SJCRH30 (cell line): ENCODE measurements at regions not wholly inside any gene's neighbourhood (a gene's known extent, or its start where the extent isn't known, plus 50 kb on each side); places are given as distances from the start of the nearest gene placed in this dataset.

Experiments
- DNase-seq, 2 experiments: peaks; one replicate each; pipeline ENCODE4 v3.0.0-alpha.2; 2015 to 2020
- H3K27ac ChIP-seq: fragments of 250-450 bp; sonication (Bioruptor Pico); 2 replicates; pipeline ENCODE4 v1.5.1; 2020; ENCODE audit warnings: mild to moderate bottlenecking, moderate library complexity
- H3K27me3 ChIP-seq: fragments of 250-450 bp; sonication (Bioruptor Pico); 2 replicates; pipeline ENCODE4 v1.5.1; 2020; ENCODE audit warnings: mild to moderate bottlenecking, moderate library complexity
- H3K36me3 ChIP-seq: fragments of 250-450 bp; sonication (Bioruptor Pico); 2 replicates; pipeline ENCODE4 v1.5.1; 2020; ENCODE audit warnings: mild to moderate bottlenecking, moderate library complexity
- H3K4me1 ChIP-seq: fragments of 250-450 bp; sonication (Bioruptor Pico); 2 replicates; pipeline ENCODE4 v1.5.1; 2020; ENCODE audit warnings: mild to moderate bottlenecking, moderate library complexity
- H3K4me3 ChIP-seq: fragments of 250-450 bp; sonication (Bioruptor Pico); 2 replicates; pipeline ENCODE4 v1.5.1; 2020; ENCODE audit warnings: mild to moderate bottlenecking, moderate library complexity
- H3K9me3 ChIP-seq: fragments of 250-450 bp; sonication (Bioruptor Pico); replicated peaks from 2 replicates; pipeline ENCODE4 v1.5.1; 2020; ENCODE audit warnings: mild to moderate bottlenecking, moderate library complexity

- DNase-seq: peak in 1 of 2 experiments; percentile 17
- Histone ChIP-seq H3K36me3 (no peaks in the 10 kb centered on the region), H3K9me3 (no peaks in the 10 kb centered on the region), H3K27me3 (no peaks in the 10 kb centered on the region), H3K4me3 (no peak overlapping the region), H3K4me1 (peaks cover 4% of the 10 kb centered on the region; the same call in 1 of the 2 replicates), H3K27ac (no peak overlapping the region)
Measured at GRCh38 chr1:114216431-114217173, 62.9 kb upstream of the SYT6 start.

GRCh38 chr1:114215436-114215835 lies 61.8 kb upstream of the SYT6 start:
- Histone ChIP-seq H3K27me3 (no peaks in the 10 kb centered on the region), H3K36me3 (no peaks in the 10 kb centered on the region), H3K4me3 (no peak overlapping the region)

DNA sequence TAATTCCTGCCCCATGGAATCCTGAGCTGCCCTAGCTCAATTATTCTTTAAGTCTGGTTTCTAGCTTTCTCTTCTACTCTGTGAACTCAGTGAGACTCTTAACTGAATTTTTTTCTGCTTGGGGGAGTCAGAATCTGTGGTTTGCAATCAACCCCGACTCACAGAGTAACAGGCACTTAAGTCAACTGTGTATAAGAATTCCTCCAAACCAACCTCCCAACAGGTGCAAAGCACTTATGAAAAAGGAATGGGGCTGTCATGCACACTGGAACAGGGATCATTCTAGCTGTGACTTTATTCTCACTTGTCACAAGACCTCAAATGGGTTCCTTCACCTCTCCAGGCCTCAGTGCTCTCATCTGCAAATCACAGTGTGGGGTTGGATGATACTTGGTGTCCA lies 60.3 kb upstream of the SYT6 start:
- Histone ChIP-seq H3K27ac (no peak overlapping the region), H3K9me3 (no peaks in the 10 kb centered on the region), H3K4me3 (no peak overlapping the region), H3K27me3 (no peaks in the 10 kb centered on the region), H3K4me1 (peaks cover 4% of the 10 kb centered on the region; the same call in 1 of the 2 replicates), H3K36me3 (no peaks in the 10 kb centered on the region)
- peak; percentile 10 to 57 for DNase-seq

More at GRCh38 chr1:114215436-114215835, 61.8 kb upstream of the SYT6 start:
- Histone ChIP-seq H3K9me3 (no peaks in the 10 kb centered on the region), H3K27ac (no peak overlapping the region), H3K4me1 (peaks cover 4% of the 10 kb centered on the region; the same call in 1 of the 2 replicates)
- DNase-seq: no peak

- Histone ChIP-seq H3K4me3 (no peak overlapping the region), H3K36me3 (no peaks in the 10 kb centered on the region), H3K9me3 (no peaks in the 10 kb centered on the region), H3K4me1 (peaks cover 4% of the 10 kb centered on the region; the same call in 1 of the 2 replicates), H3K27ac (no peak overlapping the region), H3K27me3 (no peaks in the 10 kb centered on the region)
- DNase-seq: no peak
Measured at GRCh38 chr1:114209971-114210370, 56.3 kb upstream of the SYT6 start.

DNA sequence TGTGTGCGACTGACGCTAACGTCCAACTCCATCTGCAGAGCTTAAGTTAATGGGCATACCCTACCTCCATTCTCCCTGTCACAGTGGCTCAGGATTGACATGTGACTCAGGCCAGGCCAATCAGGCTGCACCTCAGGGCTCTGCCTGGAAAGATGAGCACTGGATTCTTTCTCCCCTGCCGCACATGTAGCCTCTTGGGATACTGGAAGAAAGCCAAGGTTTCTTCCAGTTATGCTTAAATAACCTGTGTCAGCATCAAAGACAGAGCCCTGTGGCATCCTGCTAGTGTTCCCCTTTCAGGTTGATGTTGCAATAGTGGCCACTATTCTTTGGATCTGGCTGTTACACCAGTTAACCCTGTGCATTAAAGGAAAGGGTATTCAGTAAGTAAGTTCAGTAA lies 55.0 kb upstream of the SYT6 start:
- H3K9me3 ChIP-seq: no peaks in the 10 kb centered on the region
- no peaks in the 10 kb centered on the region for H3K27me3 ChIP-seq
- peak; percentile 18 to 51 for DNase-seq
- peaks cover 2% of the 10 kb centered on the region; the same call in 1 of the 2 replicates for H3K4me1 ChIP-seq
- H3K4me3 ChIP-seq: no peak overlapping the region
- no peaks in the 10 kb centered on the region for H3K36me3 ChIP-seq
- H3K27ac ChIP-seq: no peak overlapping the region

DNA sequence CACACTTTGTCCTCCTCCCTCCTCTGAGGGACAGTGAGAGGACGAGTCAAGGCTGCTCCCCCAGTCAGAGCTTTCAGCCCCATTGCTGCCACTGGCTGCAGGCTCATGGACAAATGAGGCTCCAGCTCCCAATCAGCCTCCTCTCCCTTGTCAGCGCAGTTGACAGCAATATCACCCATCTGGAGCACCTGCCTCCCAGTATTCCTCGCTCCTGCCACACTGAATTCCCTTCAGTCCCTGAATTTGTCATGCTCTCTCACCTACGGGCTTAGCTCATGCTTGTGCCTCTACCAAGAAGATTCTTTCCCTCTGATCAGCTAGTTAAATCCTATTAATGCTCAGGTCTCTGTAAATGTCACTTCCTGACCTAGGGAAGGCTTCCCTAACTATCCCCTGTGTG lies 54.4 kb upstream of the SYT6 start:
- Histone ChIP-seq H3K4me3 (no peak overlapping the region), H3K9me3 (no peaks in the 10 kb centered on the region), H3K36me3 (no peaks in the 10 kb centered on the region), H3K27me3 (no peaks in the 10 kb centered on the region), H3K4me1 (no peaks in the 10 kb centered on the region), H3K27ac (no peak overlapping the region)
- DNase-seq: no peak

DNA sequence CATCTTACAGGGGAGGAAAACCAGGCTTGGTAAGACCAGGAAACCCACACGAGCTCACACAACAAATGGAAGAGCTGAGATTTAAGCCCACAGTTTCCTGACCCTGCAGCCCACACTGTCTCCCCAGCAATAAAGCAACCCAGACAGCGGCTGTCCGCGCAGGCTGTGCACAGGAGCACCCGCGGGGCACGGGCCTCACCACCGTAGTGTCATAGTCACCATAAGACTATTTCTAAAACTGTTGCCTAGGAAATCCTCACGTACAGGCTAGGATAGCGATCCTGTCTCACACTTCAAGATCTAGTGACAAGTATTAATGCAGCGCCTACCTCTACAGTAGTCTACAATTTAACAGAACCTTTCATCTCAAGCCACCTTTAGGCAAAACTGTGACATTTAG lies 54.0 kb upstream of the SYT6 start:
- no peaks in the 10 kb centered on the region for H3K27me3 ChIP-seq
- no peak for DNase-seq
- H3K27ac ChIP-seq: no peak overlapping the region
- no peaks in the 10 kb centered on the region for H3K4me1 ChIP-seq
- no peaks in the 10 kb centered on the region for H3K36me3 ChIP-seq
- H3K9me3 ChIP-seq: no peaks in the 10 kb centered on the region
- no peak overlapping the region for H3K4me3 ChIP-seq

GRCh38 chr1:114206392-114206791 lies 52.7 kb upstream of the SYT6 start:
- Histone ChIP-seq H3K27me3 (no peaks in the 10 kb centered on the region), H3K4me1 (no peaks in the 10 kb centered on the region), H3K4me3 (no peak overlapping the region), H3K9me3 (no peaks in the 10 kb centered on the region), H3K36me3 (no peaks in the 10 kb centered on the region), H3K27ac (no peak overlapping the region)
- DNase-seq: no peak

- no peak for DNase-seq
- Histone ChIP-seq H3K4me3 (no peak overlapping the region), H3K36me3 (no peaks in the 10 kb centered on the region), H3K9me3 (0 out of 2 replicates have a peak, but pooled peaks cover 3% of the 10 kb centered on the region), H3K27ac (no peak overlapping the region), H3K4me1 (no peaks in the 10 kb centered on the region), H3K27me3 (no peaks in the 10 kb centered on the region)
Measured at GRCh38 chr1:114203595-114204128, 50.0 kb upstream of the SYT6 start.
